ENCODE measurements at regions not wholly inside any gene's neighbourhood (a gene's known extent, or its start where the extent isn't known, plus 50 kb on each side); places are given as distances from the start of the nearest gene placed in this dataset.
"Not testable (repeated sequence)": the region's sequence is repeated elsewhere in the genome, so short reads cannot be mapped to it uniquely, and the experiment has no call there.

- TF ChIP-seq, protein P1, sequence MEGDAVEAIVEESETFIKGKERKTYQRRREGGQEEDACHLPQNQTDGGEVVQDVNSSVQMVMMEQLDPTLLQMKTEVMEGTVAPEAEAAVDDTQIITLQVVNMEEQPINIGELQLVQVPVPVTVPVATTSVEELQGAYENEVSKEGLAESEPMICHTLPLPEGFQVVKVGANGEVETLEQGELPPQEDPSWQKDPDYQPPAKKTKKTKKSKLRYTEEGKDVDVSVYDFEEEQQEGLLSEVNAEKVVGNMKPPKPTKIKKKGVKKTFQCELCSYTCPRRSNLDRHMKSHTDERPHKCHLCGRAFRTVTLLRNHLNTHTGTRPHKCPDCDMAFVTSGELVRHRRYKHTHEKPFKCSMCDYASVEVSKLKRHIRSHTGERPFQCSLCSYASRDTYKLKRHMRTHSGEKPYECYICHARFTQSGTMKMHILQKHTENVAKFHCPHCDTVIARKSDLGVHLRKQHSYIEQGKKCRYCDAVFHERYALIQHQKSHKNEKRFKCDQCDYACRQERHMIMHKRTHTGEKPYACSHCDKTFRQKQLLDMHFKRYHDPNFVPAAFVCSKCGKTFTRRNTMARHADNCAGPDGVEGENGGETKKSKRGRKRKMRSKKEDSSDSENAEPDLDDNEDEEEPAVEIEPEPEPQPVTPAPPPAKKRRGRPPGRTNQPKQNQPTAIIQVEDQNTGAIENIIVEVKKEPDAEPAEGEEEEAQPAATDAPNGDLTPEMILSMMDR (IDR thresholded peaks at IDR 0.05), result not testable (repeated sequence)
- not testable (repeated sequence) for TF ChIP-seq ZFX (IDR thresholded peaks at IDR 0.05; ENCODE audit: borderline replicate concordance)
Measured at GRCh38 chr1:146324463-146324862, 95.6 kb upstream of the NOTCH2NLA start.
